HEK293T (cell line): ENCODE measurements at regions not wholly inside any gene's neighbourhood (a gene's known extent, or its start where the extent isn't known, plus 50 kb on each side); places are given as distances from the start of the nearest gene placed in this dataset.

ENCODE experiments used
- FOXA1 ChIP-seq: fragments of 450-650 bp; IDR thresholded peaks from 2 replicates; pipeline ENCODE4 v1.6.1; 2016; ENCODE audit warnings: mild to moderate bottlenecking
- FOXM1 ChIP-seq: fragments of 450-650 bp; IDR thresholded peaks from 2 replicates; pipeline ENCODE4 v1.6.1; 2017; ENCODE audit warnings: mild to moderate bottlenecking, borderline replicate concordance

DNA sequence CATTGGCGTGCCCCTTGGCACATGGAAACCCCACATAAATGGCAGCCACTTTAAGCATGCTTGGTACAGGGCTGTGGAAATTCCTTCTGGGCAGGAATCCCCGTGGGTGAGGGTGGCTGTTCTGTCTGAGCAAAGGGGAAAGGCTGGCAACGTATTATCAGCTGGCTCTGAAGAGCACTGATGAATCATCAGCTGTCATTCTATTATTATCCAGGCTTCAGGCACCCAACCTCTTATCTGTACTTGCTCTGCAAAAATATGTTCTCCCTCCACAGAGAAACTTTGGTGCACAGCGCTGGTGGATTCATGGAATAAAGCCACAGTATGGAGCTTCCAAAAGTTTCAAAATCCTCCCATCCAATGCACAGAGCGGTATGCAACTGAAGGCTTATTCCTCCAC, 167.1 kb downstream of the TBX5 start:
- TF ChIP-seq FOXA1 (no peak), FOXM1 (no peak)
